ENCODE measurements at regions not wholly inside any gene's neighbourhood (a gene's known extent, or its start where the extent isn't known, plus 50 kb on each side); places are given as distances from the start of the nearest gene placed in this dataset.

GRCh38 chr1:214753236-214753852 lies 150.3 kb downstream of the CENPF start:
- DNase-seq (ENCODE audit: low read depth in 1 of 2, low spot score in 1 of 2), result no peak
- Histone ChIP-seq H3K4me3 (replicated peaks; ENCODE audit: insufficient read depth, low read length) (no peak overlapping the region), H3K27ac (replicated peaks) (no peak overlapping the region), H3K27me3 (ENCODE audit: insufficient read depth, poor library complexity, severe bottlenecking) (no peaks in the 10 kb centered on the region)
- TF ChIP-seq SPI1 (IDR thresholded peaks at IDR 0.05; ENCODE audit: borderline replicate concordance, low read depth) (no peak), POLR2AphosphoS5 (IDR thresholded peaks at IDR 0.05; ENCODE audit: low read depth) (no peak), CTCF (IDR thresholded peaks at IDR 0.05; ENCODE audit: insufficient read depth, low read length) (no peak), REST (IDR thresholded peaks at IDR 0.05; ENCODE audit: insufficient replicate concordance, low read depth) (no peak), GABPA (IDR thresholded peaks at IDR 0.05; ENCODE audit: low read depth) (no peak)

GRCh38 chr1:214761030-214761429 lies 158.0 kb downstream of the CENPF start:
- H3K27me3 ChIP-seq (ENCODE audit: insufficient read depth, poor library complexity, severe bottlenecking), result no peaks in the 10 kb centered on the region

More at GRCh38 chr1:214761030-214761429, 158.0 kb downstream of the CENPF start:
- H3K4me3 ChIP-seq (replicated peaks; ENCODE audit: insufficient read depth, low read length), result no peak overlapping the region
- TF ChIP-seq GABPA (IDR thresholded peaks at IDR 0.05; ENCODE audit: low read depth), result no peak
- no peak for TF ChIP-seq SPI1 (IDR thresholded peaks at IDR 0.05; ENCODE audit: borderline replicate concordance, low read depth)
- TF ChIP-seq REST (IDR thresholded peaks at IDR 0.05; ENCODE audit: insufficient replicate concordance, low read depth), result no peak
- no peak for TF ChIP-seq CTCF (IDR thresholded peaks at IDR 0.05; ENCODE audit: insufficient read depth, low read length)
- TF ChIP-seq POLR2AphosphoS5 (IDR thresholded peaks at IDR 0.05; ENCODE audit: low read depth), result no peak
- H3K27ac ChIP-seq (replicated peaks), result no peak overlapping the region
- no peak for DNase-seq (ENCODE audit: low read depth in 1 of 2, low spot score in 1 of 2)

Measured in HL-60 (cell line).